OCI-LY7 (cell line): ENCODE measurements at regions not wholly inside any gene's neighbourhood (a gene's known extent, or its start where the extent isn't known, plus 50 kb on each side); places are given as distances from the start of the nearest gene placed in this dataset.

Experiments used
- EZH2phosphoT487 ChIP-seq: fragments of 200-600 bp; sonication (generic); IDR thresholded peaks from 2 replicates; pipeline ENCODE4 v1.6.1; 2018; ENCODE audit warnings: low read depth, borderline replicate concordance, mild to moderate bottlenecking, mixed run types, antibody characterized with exemption, low read length, moderate library complexity, mixed read lengths
- TF ChIP-seq, protein P1 (sequence below): fragments of 200-600 bp; sonication (generic); conservative IDR thresholded peaks from 2 replicates; pipeline ENCODE4 v1.5.1; 2014; ENCODE audit warnings: mild to moderate bottlenecking, antibody characterized with exemption, low read length, moderate library complexity, mixed read lengths

DNA sequence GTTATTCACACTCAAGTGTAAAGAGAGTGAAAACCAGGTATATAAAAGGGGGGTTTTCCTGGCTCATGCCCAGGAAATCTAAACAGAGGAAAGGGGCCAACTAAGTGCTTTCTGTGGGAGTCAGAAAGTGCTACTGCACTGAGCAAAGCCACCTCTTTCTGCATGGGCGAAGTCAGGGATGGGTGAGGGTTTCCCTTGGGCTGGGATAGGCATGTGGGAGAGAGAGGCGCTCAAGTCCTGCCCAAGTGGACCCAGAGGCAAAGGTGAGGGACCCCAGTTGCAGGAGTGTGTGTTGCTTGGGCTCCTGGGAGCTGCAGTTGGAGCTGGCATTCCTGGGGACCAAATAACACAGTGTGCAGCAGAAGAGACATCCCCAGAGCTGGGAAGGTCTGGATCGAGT lies 65.9 kb downstream of the PRR15 start:
- TF ChIP-seq, protein P1, sequence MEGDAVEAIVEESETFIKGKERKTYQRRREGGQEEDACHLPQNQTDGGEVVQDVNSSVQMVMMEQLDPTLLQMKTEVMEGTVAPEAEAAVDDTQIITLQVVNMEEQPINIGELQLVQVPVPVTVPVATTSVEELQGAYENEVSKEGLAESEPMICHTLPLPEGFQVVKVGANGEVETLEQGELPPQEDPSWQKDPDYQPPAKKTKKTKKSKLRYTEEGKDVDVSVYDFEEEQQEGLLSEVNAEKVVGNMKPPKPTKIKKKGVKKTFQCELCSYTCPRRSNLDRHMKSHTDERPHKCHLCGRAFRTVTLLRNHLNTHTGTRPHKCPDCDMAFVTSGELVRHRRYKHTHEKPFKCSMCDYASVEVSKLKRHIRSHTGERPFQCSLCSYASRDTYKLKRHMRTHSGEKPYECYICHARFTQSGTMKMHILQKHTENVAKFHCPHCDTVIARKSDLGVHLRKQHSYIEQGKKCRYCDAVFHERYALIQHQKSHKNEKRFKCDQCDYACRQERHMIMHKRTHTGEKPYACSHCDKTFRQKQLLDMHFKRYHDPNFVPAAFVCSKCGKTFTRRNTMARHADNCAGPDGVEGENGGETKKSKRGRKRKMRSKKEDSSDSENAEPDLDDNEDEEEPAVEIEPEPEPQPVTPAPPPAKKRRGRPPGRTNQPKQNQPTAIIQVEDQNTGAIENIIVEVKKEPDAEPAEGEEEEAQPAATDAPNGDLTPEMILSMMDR: no peak
- no peak for TF ChIP-seq EZH2phosphoT487
